22Rv1 (cell line): ENCODE measurements at regions not wholly inside any gene's neighbourhood (a gene's known extent, or its start where the extent isn't known, plus 50 kb on each side); places are given as distances from the start of the nearest gene placed in this dataset.

Source experiments
- CTCF ChIP-seq: fragments of 450-650 bp; IDR thresholded peaks from 2 replicates; pipeline ENCODE4 v1.5.1; 2017; ENCODE audit warnings: mild to moderate bottlenecking
- ZFX ChIP-seq: fragments of 450-650 bp; IDR thresholded peaks from 2 replicates; pipeline ENCODE4 v1.6.1; 2017; ENCODE audit warnings: antibody characterized with exemption, borderline replicate concordance

DNA sequence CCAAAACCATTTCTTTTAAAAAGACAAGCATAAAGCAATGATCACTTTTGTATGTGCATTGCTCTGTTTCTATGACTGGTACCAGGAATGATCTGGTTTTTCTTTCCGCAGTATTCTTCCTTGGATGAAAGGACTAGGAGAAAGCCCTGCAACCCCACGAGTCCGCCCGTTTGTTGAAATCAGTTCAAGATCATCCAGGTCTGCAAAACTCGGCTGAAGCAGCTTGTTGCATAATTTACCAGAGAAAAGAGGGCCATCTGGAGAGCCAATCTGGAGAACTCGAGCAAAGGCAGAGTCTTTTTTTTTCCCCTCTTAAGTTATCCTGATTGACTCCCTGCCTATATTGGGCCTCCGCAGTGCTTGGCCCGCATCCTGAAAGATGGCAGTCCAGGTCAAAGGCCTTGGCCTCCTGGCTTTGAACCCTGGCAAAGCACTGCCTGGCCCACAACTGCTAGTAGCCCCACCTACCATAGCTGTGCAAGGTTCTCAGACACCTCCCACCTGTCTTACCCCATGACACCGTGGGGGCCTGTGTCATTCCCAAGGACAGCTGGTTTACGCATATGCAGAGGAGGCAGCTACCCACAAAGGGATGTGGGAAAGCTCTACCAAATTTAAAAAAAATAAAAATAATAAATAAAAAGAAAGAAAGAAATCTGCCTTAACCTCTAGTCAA lies 572.2 kb downstream of the INHBA start:
- no peak for TF ChIP-seq CTCF
- TF ChIP-seq ZFX = no peak
